Activated T-cell treated with anti-CD3 and anti-CD28 coated beads for 4 hours (primary cell): ENCODE measurements at regions not wholly inside any gene's neighbourhood (a gene's known extent, or its start where the extent isn't known, plus 50 kb on each side); places are given as distances from the start of the nearest gene placed in this dataset.
"Not testable (repeated sequence)": the region's sequence is repeated elsewhere in the genome, so short reads cannot be mapped to it uniquely, and the experiment has no call there.

Experiments
- DNase-seq: peaks from one replicate; pipeline ENCODE4 v3.0.0-alpha.2; 2020

GRCh38 chr9:2523591-2523990, 98.0 kb upstream of the VLDLR start:
- DNase-seq = no peak

DNA sequence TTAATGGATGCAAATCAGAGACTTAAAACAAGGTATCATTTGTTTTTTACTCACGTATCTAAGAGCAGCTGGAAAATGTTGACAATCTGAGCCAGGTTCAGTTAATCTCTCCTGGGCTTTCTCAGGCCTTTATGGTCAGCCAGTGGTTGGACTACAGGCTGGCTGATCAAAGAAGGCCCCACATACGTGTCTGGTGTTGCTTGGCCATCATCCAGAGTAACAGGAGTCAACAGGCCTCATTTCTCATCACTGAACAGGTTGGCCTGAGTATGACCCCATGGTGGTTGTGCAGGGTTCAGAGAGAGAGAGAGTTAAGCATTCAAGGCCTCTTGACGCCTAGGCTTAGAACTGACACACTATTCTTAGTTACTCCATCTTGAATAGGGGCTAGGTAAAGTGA, 97.0 kb upstream of the VLDLR start:
- no peak for DNase-seq

DNA sequence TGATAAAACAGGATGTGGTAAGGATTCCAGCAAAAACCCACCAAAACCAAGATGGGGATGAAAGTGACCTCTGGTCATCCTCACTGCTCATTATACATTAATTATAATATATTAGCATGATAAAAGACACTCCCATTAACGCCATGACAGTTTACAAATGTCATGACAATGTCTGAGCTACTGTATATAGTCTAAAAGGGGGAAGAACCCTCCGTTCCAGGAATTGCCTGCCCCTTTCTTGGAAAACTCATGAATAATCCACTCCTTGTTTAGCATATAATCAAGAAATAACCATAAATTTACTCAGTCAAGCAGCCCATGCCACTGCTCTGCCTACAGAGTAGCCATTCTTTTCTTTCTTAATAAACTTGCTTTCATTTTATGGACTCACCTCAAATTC, 96.4 kb upstream of the VLDLR start:
- no peak for DNase-seq

DNA sequence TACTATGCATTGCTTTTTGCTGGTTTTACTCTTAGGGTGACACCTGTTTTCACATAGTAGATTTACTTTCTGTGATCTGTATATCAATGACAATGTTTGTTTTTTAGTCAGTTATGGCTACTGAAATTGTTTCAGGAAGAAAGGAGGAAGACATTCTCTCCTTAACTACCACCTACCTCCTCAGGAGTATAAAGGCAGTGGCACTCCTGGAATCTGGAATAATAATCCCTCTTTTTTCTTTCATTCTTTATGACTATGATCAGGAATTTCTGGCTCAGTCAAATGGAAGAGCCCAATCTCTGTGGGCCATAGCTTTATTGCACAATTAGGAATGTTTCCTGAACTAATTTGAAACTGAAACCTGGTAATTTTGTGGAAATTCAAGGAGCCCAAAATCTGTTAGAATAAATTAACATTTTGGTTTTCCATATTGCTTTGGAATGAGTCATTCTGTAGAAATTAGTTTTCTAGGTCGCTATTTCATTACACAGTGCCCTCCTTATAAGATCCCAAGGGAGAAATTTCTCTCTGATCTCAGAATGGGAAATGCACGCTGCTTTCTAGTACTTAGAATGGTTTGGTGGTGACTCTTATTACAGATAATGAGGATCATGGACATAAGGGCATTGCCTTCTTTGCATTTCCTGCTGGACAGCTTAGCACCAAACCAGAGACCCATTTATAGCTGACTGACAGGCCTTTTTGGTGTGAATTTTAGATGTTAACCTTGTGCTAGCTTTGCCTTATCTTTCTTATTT, 95.3 kb upstream of the VLDLR start:
- no peak for DNase-seq

GRCh38 chr9:2531481-2531880, 90.1 kb upstream of the VLDLR start:
- DNase-seq = no peak

- no peak for DNase-seq
These were observed 85.1 kb upstream of the VLDLR start for GRCh38 chr9:2536511-2536910.

- DNase-seq = no peak
These were observed 75.6 kb upstream of the VLDLR start for GRCh38 chr9:2545881-2546490.

GRCh38 chr9:2555899-2556600, 65.5 kb upstream of the VLDLR start:
- not testable (repeated sequence) for DNase-seq

- no peak for DNase-seq
These were observed 63.9 kb upstream of the VLDLR start for GRCh38 chr9:2557693-2558092.

DNA sequence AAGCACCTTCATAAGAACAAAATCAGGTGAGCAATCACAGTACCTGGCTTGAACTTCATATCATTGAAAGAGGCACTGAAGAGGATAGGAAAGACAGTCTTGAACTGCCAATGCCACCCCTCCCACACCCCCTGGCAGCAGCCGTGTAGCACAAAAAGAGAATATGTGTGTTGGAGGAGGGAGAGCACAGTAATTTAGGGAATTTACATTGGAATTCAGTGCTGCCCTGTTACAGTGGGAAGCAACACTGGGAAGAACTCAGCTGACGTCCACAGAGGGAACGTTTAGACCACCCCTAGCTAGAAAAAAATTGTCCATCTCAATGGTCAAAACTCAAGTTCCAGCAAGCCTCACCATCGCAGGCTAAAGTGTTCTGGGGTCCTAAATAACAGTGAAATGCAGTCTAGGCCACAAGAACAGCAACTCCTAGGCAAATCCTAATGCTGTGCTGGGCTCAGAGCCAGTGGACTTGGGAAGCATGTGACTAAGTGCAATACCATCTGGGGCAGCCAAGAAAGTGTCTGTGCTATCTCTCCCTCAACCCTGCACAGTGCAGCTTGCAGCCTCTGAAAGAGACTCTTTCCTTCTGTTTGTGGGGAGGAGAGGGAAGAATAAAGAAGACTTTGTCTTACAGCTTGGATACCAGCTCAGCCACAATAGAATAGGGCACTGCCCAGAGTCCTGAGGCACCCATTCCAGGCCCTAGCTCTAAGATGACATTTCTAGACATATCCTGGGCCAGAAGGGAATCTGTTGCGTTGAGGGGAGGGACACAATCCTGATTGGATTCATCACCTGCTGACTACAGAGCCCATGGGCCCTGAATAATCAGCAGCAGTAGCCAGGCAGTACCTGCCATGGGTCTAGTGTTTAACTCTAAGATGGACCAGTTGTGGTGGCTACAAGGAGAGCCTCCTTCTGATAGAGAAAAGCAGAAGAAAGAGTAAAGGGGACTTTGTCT, 62.1 kb upstream of the VLDLR start:
- no peak for DNase-seq

DNA sequence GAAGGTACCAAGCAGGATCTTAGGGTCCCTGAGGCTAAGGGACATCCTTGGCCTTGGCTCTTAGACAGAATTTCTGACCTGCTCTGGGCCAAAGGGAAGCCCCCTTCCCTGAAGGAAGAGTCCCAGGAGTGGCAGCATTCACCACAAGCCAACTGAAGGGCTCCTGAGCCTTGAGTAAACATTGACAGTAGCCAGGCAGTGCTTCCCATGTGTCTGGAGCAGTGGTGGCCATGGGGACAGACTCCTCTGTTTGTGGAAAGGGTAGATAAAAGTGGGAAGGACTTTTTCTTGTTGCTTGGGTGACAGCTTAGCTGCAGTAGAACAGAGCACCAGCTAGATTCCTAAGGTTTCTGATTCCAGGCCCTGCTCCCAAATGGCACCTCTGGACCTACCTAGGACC, 61.4 kb upstream of the VLDLR start:
- DNase-seq = no peak

DNA sequence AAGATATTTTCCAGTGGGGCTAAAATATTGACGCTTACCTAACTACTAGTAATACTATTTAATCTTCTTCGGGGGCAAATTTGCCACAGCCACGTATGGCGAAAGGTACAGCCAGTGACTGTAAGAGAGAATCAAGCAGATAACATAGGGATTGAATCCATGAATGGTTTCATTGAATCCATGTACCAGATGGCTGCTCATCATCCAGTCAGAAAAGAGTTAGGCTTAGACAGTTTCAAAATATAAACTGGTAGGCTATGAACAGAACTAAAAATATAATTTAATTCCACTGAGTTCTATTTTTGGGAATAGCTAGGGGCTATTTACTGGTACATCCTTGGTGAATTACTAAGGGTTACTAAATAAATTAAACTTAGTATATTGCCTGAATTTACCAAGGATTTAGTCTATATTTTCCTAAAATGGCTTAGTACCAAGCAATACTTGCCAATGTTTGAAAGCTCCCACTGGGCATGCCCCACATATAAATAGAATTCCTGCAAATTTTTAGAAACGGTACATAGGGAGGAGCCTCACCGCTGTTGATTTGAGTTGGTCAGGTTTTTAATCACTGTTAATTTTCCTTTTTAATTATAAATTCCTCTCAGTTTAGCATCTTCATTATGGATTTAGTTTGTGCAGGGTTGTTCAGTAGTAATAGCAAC, 55.8 kb upstream of the VLDLR start:
- DNase-seq = no peak

- DNase-seq = no peak
These were observed 53.7 kb upstream of the VLDLR start for GRCh38 chr9:2567922-2568321.

DNA sequence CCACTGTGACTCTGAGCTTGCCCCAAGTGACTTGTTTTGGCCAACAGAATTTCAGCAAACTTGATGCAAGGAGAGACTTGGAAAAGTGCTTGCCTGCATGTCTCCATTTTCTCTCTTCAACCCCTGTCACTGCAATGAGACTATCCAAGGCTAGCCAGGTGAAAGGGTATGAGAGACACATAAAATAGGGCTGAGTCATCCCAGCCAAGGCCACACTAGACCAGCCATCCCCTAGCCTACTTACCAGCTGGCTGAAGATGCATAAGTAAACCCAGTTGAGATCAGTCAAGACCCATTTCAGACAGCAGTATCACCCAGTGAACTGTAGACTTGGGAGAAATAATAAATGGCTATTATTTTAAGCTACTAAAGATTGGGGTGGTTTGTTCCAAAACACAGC, 52.9 kb upstream of the VLDLR start:
- no peak for DNase-seq

DNA sequence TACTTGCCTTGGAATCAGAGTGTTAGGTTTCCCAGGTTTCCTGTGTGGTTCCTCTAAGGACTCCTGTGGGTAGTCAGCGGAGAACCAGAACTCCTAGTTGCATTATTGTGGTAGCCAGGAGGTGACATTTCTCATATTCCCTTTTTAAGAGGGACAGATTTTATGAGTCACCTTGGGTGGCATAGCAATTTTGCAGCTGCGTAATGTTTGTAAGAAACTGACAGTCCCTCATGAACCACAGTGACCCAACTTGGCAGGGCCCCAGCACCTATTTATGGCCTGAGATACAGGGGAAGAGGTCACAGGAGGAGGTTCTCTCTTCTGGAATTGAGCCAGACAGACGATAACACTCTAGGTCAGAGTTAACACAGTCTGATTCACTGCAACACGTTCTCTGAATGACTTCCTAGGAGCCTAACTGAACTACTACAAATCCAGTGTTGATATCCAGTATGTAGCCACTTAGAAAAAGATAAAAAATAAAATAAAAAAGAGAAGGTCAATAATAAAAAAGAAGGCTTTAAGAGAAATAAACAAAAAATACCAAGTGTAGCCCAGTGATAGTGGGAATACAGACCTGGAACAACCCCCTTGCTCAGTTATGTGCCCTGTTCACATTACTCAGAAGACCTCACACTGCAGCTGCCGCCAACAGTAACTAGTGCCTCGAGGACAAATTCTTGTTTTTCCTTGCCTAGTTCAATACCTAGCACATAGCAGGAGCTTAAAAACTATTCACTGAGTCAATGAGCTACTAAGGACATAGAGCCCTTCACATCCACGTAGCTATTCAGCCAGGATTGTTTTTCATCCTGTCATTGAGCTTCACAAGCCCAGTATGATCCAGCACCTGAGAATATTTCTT, 50.7 kb upstream of the VLDLR start:
- DNase-seq = peak; percentile 2
